Daoy (cell line): ENCODE measurements at regions not wholly inside any gene's neighbourhood (a gene's known extent, or its start where the extent isn't known, plus 50 kb on each side); places are given as distances from the start of the nearest gene placed in this dataset.

Experiments used
- DNase-seq: peaks from one replicate; pipeline ENCODE4 v3.0.0-alpha.2; 2015; ENCODE audit warnings: low read depth

DNA sequence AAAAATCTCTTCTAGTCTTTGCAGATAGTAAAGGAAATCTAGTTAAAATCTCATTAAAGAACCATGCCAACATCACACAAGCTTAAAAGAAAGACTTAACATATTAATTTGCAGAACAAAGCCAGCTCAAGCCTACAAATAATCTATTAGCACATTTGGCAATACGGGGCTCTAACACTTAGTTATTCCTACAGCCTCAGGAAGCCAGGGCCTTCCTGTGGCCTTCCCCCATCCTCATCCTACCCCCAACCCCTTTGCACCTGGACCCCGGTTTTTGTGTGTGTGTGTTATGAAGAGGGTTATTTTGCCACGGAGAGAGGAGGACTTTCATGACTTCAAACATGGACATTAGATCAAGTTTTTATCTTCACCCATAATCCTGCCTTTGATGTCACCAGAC lies 64.6 kb downstream of the FOXB2 start:
- no peak for DNase-seq

DNA sequence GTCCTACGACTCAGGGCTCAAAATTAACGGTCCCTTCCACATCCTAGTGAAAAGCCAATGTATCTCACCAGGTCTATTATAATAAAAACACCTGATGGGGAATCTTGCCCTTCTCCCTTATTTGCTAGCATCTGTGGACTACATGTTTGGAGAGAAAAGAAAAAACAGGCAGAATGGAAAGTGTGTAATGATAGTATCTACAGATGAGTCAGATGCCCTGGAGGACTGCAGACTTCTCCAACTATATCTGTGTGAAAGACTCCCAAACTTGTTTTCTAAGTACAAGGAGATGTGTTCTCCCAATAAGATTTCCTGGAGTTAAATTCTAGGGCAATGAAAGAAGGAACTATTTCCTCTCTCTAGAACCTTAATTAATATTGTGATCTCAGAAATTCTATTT lies 66.0 kb downstream of the FOXB2 start:
- DNase-seq, result peak; percentile 13

DNA sequence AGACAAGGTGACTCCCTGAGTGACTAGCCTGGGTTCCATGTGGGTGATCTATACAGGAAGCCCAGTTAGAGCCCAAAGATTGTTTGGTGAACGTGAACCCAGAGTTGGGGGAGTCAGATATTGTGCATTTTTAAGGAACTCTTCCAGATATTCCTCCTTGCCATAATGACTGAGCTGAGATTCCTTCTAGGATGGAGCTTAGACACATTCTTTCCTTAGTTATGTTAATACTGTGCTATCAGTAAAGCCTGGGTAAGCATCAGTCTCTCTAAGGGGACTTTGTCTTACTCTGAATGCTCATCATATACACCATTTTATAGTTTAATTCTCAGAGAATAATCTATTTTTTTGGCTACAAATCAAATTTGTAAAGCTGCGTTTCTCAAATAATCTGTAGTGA lies 68.1 kb downstream of the FOXB2 start:
- DNase-seq, result no peak

DNA sequence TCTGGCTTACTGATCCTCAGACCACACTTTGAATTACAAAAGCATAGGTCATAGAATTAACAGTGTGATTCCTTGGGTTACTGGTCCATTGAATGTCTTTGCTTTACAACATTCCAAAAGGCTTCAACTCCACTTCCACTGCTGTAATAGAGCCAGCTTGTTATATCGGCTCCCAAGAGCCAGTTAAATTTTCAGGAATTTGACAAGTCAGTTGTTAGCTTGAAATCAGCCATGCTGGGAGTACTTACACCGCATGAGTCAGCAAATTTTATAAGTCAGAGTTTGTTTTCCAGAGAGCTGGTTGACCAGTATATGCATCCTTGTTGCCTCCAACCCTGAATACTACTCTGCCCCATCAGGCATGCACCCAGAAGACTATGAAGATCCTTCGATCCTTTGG lies 73.1 kb downstream of the FOXB2 start:
- no peak for DNase-seq

DNA sequence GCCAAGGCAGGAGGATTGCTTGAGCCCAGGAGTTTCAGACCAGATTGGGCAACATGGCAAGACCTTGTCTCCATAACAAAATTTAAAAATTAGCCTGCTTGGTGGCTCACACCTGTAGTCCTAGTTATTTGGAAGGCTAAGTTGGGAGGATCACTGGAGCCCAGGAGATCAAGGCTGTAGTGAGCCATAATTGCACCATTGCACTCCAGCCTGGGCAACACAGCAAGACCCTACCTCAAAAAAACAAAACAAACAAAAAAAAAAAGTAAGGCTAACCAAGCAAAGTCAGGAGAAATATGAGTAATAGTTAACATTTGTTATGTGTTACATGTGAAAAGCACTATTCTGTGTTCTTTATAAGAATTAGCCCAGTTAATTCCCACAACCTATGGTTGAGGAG lies 74.7 kb downstream of the FOXB2 start:
- DNase-seq, result no peak

DNA sequence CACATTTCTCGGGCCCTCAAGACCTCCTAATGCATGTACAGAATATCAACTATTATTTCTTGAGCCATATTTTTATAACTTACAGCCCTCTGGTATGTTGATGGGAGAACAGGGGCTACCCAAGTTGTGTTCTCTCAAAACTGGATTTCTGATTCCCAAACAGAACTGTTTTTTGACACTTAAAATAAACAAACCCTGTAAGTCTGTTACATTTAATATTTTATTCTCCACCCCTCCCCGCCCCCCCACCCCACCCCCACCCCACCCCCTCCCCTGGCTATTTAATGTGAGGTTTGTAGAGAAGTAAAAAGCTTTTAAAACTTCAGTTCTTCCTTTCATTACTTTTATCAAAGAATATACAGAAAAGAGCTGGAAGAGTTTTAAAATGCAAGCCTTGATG lies 77.9 kb downstream of the FOXB2 start:
- DNase-seq, result no peak

DNA sequence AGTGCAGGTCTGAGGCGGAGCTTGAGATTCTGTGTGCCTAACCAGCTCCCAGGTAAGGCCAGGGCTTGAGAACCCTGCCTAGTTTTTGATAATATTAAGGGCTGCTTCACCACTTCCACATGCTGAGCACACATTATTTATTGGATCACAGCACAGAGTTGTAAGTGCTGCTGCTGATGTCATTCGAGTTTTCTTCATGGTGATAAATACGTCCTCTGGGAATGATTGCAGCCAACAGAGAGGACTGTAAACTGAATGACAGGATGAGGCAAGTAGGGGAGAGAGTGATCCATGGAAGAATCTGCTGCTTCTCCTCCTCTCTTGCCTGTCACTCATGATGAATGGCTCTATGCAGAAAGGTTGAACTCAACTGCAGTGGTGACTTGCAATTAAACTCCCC lies 77.9 kb upstream of the VPS13A start:
- DNase-seq, result no peak

DNA sequence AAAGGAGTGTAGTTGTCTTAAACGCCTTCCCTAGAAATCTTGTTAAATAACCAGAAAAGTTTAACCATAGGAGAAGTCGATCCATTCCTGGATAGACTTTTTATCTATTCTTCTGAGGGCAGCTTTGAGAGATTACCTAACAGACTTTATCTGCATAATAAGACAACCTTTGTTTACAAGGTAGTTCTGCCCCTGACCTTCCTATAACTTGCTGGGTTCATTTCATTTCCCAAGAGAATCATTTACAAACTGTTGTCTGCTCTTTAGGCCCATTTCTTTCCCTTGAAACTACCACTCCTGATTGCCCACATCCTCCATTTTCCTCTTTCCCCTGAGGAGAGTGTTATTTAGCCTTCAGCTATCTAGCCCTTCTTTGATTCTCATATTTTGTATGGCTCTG lies 65.9 kb upstream of the VPS13A start:
- no peak for DNase-seq

DNA sequence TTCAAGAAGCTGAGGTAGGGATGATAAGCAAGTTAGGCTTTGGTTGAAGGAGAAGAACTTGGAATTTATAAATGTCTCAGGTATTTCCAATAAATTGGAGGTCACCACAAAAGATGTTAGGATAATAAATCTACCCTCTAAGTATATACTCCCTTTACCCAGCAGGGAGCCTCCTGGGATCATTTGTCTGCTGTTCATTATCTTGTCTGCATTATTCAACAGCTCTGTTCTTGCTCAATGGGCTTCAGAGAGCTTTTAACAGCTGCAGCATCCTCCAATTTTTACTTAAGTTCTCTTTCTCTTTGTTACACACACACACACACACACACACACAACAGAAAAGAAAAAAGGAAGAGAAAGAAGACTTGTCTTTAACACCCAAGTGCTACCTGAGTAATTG lies 51.7 kb upstream of the VPS13A start:
- DNase-seq, result no peak

DNA sequence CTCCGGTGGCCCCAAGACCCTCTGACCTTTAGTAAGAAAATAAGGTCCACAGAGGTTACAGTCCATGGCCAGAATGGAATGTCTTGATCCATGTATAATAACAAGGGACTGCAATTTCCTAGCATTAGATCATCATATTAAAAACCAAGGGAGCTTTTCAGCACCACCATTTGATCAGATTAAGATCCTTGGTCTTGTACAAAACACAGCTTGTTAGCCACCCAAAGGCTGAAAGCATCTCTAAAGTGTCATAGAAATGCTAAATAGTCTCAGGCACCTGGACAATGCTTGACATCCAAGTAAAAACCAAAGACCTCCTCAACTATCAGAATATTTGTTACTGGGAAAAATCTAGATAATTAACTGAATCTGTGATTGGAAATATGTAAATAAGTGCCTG lies 50.3 kb upstream of the VPS13A start:
- DNase-seq, result no peak
